HG02840 (cell line): ENCODE measurements at regions not wholly inside any gene's neighbourhood (a gene's known extent, or its start where the extent isn't known, plus 50 kb on each side); places are given as distances from the start of the nearest gene placed in this dataset.

Experiments
- ATAC-seq: cut with Tn5 transposase; IDR thresholded peaks from one replicate; pipeline ENCODE4 v1.9.1; 2021; ENCODE audit warnings: mild to moderate bottlenecking, moderate library complexity, moderate number of reproducible peaks; ENCODE audit not compliant: unreplicated experiment, low FRiP score

GRCh38 chr7:47221826-47222225 is 360.1 kb downstream of the TNS3 start:
- no peak for ATAC-seq

- ATAC-seq: no peak
Measured at GRCh38 chr7:47218378-47219176, 363.3 kb downstream of the TNS3 start.

GRCh38 chr7:47217570-47218360 is 364.1 kb downstream of the TNS3 start:
- ATAC-seq: no peak

- ATAC-seq: no peak
Measured at GRCh38 chr7:47217086-47217485, 364.8 kb downstream of the TNS3 start.

DNA sequence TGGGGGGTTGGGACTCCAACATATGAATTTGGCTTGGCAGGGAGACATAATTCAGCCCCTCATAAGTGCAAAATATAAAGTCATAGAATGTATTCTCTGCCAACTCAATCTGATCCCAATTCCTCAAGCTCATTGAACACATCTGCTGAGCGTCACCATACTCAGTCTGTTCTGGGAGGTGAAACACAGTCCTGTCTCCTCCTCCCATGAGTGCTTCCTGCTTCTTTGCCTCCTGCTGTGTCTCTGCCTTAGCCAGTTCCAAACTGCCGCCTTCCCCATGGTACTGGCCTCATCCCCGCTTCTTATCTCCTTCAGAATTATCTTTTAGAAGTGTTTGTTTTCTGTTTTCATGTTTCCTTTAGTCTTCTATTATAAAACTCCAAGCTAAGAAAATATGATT is 365.5 kb downstream of the TNS3 start:
- ATAC-seq: no peak

DNA sequence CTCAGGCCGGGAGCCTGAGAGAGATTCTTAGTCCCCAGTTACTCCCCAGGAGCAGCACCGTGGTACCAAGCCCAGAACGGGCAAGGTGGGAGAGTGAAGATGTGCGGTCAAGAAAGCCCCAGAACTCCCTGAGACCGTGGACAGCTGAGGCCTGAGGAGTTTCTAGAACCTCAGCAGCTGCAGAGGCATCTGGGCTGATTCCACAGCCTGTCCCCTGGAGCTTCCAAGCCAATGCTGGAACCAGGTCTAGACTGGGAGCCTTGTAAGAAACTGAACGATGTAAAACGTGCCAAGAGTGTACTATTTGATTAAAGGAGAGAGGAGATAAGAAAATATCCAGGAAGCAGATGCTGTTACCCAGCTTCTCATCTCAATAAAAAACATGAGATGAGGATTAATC is 366.3 kb downstream of the TNS3 start:
- ATAC-seq: no peak

DNA sequence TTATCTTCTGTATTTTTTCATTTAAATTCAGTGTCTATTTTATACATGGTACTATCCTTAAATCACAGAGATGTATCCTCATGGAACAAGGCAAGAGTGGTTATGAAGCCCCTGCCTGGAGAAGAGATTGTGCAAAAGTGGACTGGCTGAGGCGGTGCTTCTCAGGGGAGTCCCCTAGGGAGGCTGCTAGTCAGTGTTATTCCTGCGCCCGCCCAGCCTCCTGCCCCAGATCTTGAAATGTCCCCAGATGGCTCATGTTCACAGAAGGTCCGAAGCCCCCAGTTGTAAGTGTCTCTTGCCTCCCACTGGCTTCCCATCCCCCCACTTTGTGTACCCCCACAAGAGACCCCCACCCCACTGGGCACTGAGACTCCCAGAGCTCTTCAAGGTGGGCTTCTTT is 366.9 kb downstream of the TNS3 start:
- ATAC-seq: no peak

DNA sequence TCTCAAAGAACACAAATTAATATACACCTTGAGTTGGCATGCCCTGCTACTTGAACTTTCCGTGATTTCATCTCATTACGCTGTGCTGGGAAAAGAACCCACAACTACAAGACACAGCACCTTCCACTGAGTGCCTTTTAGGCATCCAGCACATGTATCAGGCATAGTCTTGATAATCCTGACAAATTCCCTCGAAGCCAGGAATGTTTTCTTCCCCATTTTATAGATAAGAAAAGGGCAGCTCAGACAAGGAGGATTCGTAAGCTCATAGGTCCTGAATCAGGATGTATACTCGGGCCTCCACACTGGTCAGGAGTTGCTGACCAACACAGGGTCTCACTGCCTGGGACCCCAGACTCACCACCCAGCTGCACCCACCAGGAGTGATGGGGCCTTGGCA is 368.6 kb downstream of the TNS3 start:
- no peak for ATAC-seq

DNA sequence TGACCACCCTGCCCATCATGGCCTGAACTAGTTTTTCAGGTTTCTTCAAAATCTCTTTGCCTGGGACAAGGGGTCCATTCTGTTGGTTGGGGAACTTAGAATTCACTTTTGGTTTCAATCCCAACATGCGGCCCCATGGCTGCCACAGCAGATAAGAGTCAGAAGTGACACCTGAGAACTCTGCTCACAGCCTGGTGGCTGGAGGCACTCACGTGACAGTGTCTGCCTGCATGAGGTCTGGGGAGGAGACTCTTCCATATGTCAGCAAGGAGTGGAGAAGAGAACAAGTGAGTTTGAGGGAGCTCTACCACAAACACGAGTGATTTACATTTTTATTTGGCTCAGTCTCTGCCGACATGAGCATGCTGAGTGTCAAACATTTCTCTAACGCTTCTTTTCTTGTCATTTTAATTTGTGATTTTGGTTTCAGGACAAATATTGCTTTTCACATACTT is 370.4 kb downstream of the TNS3 start:
- ATAC-seq: no peak

DNA sequence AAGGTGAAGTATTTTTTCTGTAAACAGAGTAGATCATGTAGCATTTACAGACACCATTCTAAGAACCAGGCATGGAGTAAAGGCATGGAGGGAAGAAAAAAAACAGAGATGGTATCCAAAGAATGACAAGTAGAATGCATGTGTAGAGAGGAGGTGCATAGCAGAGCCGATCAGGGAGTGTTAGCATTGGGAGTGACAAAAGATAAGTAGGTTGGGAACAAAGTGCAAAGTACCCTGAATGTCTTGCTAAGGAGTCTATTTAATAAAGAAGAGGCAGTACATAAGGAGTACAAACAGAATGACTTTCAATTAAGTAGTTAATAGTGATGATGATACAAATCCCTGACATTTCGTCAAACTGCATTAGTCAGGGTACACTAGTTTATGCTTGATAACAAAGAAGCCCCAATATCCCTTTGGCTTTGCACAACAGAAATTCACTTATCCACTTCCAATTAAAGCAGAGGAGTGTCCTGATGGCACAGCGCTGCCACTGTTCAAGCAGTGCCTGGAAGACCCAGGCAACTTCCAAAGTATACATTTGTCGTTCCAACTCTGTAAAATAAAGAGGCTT is 371.5 kb downstream of the TNS3 start:
- ATAC-seq: no peak

- ATAC-seq: no peak
Measured at GRCh38 chr7:47207956-47208355, 374.0 kb downstream of the TNS3 start.

GRCh38 chr7:47204709-47205108 is 377.2 kb downstream of the TNS3 start:
- no peak for ATAC-seq

DNA sequence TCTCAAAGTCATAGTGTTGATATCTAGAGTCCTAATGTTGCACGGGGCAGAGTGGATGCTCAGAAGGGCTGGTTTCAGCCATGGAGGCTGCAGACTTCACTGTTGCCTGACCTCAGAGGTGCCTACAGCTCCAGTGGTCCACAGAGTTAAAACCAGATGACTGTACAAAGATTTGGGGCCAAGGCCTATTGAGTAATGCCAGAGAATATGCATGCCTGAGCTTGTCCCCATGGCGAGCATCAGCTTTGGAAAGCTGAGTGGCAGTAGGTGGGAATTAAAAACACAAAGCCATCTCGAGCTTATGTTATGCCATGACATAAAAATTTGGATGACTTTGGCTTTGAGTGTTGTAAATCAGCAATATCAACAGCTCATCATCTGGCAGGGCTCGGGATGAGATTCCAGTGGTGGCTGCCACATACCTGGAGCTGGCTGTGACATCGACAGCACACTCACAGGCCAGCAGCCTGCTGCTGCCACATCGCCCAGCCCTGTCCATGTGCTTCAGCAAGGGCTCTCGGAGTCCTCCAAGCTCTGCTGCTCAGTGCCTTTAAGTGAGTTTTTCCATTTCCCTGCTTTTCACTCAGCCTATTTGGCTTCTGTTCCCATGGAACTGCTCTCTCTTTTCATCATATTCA is 379.6 kb downstream of the TNS3 start:
- no peak for ATAC-seq

GRCh38 chr7:47198159-47198558 is 383.8 kb downstream of the TNS3 start:
- ATAC-seq: no peak

- no peak for ATAC-seq
Measured at GRCh38 chr7:47197486-47197885, 384.4 kb downstream of the TNS3 start.

- no peak for ATAC-seq
Measured at GRCh38 chr7:47196737-47197136, 385.2 kb downstream of the TNS3 start.

GRCh38 chr7:47196106-47196645 is 385.7 kb downstream of the TNS3 start:
- ATAC-seq: no peak

DNA sequence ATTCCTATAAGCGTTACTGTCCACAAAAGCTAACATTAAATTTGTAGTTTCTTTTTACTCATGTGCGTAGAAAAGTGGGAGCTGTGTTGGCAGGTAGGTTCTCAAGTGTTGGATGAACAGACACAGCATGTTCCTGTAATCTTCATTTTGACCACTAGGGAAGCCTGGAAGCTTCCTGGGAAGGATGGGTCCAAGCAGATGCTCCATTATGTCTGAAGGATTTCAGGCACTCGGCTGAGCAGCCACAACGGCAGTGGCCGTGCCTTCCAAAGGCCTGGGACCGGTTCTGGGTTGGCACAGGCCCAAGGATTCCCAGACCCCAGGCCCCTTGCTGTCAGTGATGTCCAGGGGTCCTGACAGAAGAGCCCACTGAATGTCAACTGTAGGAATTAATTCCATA is 386.3 kb downstream of the TNS3 start:
- no peak for ATAC-seq

DNA sequence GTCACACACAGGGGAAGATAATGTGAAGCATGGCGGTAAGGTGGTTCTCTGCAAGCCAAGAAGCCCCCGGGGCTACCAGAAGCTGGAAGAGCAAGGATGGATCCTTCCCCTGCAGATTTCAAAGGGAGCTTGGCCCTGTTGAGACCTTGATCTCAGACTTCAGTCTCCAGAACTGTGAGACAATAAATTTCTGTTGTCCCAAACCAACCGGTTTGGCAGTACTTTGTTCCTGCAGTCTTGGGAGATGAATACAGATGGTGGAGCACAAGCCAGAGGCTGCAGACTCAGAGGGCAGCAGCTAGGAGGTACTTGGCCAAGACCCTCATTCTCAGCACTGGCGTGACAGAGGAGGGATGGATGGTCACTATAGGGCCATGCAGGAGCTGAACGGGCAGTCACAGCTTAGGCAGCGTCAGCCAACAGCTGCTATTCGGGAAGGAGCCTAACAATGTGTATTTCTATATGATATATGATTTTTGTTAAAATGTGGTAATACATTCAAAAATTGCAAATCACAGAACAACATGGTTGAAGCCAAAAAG is 387.3 kb downstream of the TNS3 start:
- ATAC-seq: no peak

DNA sequence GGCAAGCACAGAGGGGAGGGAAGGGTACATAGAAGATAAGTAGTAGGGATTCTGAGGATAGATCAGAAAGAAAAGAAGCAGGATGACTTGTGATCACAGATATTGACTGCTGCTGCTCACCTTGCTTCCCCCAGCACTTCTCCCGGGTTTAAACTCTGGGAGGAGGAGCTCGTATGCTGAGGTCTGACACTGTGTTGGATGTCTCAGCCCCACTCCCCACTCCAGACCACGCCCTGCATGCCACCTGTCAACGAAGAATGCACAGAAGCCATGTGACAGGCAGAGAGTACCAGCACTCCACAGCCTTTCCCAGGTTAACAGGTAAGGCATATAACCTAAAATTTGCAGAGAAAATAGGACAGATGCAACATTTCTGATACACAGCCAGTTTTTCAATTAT is 388.9 kb downstream of the TNS3 start:
- no peak for ATAC-seq
